ENCODE measurements at regions not wholly inside any gene's neighbourhood (a gene's known extent, or its start where the extent isn't known, plus 50 kb on each side); places are given as distances from the start of the nearest gene placed in this dataset.

GRCh38 chr5:68438876-68439275, 223.3 kb downstream of the PIK3R1 start:
- TF ChIP-seq CTCF (IDR thresholded peaks at IDR 0.05) (no peak), EZH2 (IDR thresholded peaks at IDR 0.05) (no peak), EZH2phosphoT487 (IDR thresholded peaks at IDR 0.05) (no peak)

All from neural progenitor cell (in vitro differentiated cells).